ENCODE measurements at regions not wholly inside any gene's neighbourhood (a gene's known extent, or its start where the extent isn't known, plus 50 kb on each side); places are given as distances from the start of the nearest gene placed in this dataset.

DNA sequence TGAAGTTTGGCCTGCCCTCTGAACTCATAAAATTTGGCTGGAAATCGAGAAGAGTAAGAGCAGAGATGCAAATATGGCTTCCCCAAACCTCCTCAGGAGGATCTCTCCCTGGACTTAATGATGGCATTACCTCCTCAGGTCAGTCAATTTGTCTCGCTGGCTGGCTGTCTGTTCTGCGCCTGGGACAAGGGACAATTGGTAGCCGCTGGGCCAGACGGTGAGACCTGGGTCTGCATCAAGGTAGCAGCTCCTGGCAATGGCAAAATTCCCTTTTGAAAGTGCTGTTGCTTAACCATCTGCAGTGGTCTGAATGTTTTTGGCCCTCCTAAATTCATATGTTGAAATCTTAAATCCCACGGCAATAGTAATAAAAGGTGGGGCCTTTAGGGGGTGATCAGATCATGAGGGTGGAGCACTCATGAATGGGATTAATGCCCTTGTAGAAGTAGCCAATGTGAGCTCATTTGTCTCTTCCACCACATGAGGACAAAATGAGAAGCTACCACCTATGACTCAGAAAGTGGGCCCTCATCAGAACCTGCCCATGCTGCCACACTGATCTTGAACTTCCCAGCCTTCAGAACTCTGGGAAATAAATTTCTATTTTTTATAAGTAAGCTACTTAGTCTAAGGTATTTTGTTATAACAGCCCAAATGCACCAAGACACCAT, 439.3 kb upstream of the KLF4 start:
- Mint-ChIP-seq H3K36me3 (ENCODE audit: low read depth) (no peaks in the 10 kb centered on the region), H3K27ac (no peak overlapping the region), H3K9me3 (peaks cover 4% of the 10 kb centered on the region), H3K4me1 (no peaks in the 10 kb centered on the region), H3K4me3 (no peak overlapping the region), H3K27me3 (ENCODE audit: low read depth, poor library complexity) (peaks cover 11% of the 10 kb centered on the region)
- no peak for DNase-seq
- TF ChIP-seq, protein P1, sequence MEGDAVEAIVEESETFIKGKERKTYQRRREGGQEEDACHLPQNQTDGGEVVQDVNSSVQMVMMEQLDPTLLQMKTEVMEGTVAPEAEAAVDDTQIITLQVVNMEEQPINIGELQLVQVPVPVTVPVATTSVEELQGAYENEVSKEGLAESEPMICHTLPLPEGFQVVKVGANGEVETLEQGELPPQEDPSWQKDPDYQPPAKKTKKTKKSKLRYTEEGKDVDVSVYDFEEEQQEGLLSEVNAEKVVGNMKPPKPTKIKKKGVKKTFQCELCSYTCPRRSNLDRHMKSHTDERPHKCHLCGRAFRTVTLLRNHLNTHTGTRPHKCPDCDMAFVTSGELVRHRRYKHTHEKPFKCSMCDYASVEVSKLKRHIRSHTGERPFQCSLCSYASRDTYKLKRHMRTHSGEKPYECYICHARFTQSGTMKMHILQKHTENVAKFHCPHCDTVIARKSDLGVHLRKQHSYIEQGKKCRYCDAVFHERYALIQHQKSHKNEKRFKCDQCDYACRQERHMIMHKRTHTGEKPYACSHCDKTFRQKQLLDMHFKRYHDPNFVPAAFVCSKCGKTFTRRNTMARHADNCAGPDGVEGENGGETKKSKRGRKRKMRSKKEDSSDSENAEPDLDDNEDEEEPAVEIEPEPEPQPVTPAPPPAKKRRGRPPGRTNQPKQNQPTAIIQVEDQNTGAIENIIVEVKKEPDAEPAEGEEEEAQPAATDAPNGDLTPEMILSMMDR (IDR thresholded peaks at IDR 0.05), result no peak

DNA sequence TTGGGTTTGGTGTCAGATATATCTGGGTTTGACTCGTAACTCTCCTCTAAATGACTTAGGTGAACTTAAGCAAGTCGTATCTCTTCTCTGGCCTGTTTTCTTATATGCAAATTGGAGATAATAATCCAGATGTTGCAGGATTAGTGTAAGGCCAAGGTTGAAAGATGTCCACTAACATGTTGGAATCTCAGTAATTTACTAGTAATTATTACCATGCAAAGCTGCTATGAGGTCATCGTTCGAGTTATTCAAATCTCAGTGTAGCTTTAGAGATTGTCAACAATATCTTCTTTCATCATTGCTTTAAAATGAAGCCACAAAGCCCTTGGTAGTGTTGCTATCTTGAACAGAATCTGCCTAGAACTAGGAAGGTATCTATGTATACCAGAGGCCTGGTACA, 437.7 kb upstream of the KLF4 start:
- TF ChIP-seq, protein P1 (IDR thresholded peaks at IDR 0.05), result no peak
- Mint-ChIP-seq H3K9me3 (peaks cover 4% of the 10 kb centered on the region), H3K4me1 (no peaks in the 10 kb centered on the region), H3K36me3 (ENCODE audit: low read depth) (no peaks in the 10 kb centered on the region), H3K27ac (no peak overlapping the region), H3K27me3 (ENCODE audit: low read depth, poor library complexity) (peaks cover 6% of the 10 kb centered on the region), H3K4me3 (no peak overlapping the region)
- DNase-seq, result no peak

DNA sequence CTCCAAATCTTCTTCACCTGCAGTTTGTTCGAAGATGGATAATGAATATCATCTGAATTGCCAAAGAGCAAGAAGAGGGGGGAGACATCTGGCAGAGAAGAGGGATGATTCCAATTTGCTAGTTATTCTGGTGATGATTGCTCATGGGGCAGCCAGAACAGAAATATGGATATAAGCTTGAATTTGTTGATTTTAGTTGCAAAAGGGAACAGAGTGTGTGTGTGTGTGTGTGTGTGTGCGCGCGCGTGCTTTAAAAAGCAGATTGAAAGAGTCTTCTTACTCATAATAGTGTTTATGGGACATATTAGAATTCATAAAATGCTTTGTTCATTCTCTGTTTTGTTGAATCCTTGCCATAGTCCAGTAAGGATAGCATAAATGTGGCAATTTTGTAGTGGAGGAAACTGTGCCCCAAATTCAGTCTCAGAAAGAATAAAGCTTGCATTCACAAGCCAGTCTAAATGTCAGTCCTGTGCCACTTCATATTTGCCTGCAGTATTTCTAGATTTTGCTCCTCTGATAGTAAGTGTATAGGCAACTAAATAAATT, 436.3 kb upstream of the KLF4 start:
- Mint-ChIP-seq H3K4me3 (no peak overlapping the region), H3K27ac (no peak overlapping the region), H3K36me3 (ENCODE audit: low read depth) (no peaks in the 10 kb centered on the region), H3K27me3 (ENCODE audit: low read depth, poor library complexity) (peaks cover 9% of the 10 kb centered on the region), H3K9me3 (peaks cover 4% of the 10 kb centered on the region), H3K4me1 (no peaks in the 10 kb centered on the region)
- no peak for DNase-seq
- TF ChIP-seq, protein P1 (IDR thresholded peaks at IDR 0.05), result no peak

DNA sequence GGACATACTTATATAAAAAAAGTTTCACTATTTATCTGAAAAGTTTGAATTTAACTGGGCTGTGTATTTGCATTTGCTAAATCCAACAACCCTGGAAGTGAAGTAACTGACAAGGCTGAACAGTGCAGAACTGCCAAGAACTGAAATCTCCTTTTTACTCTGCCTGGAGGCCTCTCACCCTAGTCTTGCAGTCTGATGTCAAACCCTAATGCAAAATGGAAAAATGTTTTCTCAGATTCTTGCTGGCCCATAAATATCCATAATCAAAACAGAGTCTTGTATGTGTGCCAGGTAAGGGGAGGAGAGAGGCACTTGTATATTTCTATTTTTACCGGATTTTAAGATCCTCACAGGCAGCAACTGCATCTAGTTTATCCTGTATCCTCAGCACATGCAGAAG, 432.7 kb upstream of the KLF4 start:
- H3K4me3 Mint-ChIP-seq, result no peak overlapping the region
- H3K9me3 Mint-ChIP-seq, result peaks cover 4% of the 10 kb centered on the region
- TF ChIP-seq, protein P1 (IDR thresholded peaks at IDR 0.05), result no peak
- DNase-seq, result no peak
- H3K36me3 Mint-ChIP-seq (ENCODE audit: low read depth), result no peaks in the 10 kb centered on the region
- H3K4me1 Mint-ChIP-seq, result no peaks in the 10 kb centered on the region
- H3K27ac Mint-ChIP-seq, result no peak overlapping the region
- peaks cover 9% of the 10 kb centered on the region for H3K27me3 Mint-ChIP-seq (ENCODE audit: low read depth, poor library complexity)

DNA sequence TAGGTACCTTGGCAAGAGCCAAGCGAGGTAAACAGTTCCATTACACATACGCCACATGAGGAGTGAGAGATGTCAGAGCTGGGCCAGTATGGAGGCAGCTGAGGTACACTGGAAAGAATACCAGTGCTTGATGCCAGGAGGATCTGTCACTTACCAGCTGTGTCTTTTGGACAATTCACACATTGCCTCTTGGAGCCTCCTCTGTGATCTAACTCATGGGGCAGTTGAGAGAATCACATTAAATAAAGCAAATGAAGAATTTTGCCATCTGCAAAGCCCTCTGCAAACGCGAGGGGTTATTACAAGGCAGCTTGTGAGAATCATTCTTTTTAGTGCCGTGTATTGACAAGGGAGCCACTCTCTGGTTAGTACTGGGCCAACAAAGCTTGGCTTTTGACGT, 429.7 kb upstream of the KLF4 start:
- TF ChIP-seq, protein P1 (IDR thresholded peaks at IDR 0.05), result no peak
- DNase-seq, result no peak
- H3K27ac Mint-ChIP-seq, result no peak overlapping the region
- H3K27me3 Mint-ChIP-seq (ENCODE audit: low read depth, poor library complexity), result peaks cover 6% of the 10 kb centered on the region
- H3K4me3 Mint-ChIP-seq, result no peak overlapping the region
- no peaks in the 10 kb centered on the region for H3K4me1 Mint-ChIP-seq
- peaks cover 9% of the 10 kb centered on the region for H3K9me3 Mint-ChIP-seq
- H3K36me3 Mint-ChIP-seq (ENCODE audit: low read depth), result no peaks in the 10 kb centered on the region

DNA sequence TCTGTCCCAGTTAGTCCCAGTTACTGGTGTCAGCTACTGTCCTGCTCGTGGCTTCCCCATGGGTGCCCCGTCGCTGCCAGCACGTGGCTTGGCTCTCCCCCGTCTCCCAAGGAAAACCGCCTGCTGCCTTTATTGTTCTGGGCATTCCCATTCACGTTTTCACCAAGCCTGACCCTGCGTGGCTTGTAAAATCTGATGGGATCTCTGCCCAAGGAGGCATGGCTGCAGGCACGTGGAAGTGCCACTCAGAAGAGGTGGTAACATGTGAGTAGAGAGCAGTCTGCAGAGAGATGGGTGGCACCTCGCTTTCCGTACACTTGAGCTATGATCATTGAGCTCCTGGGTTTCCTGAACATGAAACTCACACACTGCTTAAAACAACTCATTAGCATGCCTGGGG, 429.2 kb upstream of the KLF4 start:
- Mint-ChIP-seq H3K27ac (no peak overlapping the region), H3K27me3 (ENCODE audit: low read depth, poor library complexity) (peaks cover 3% of the 10 kb centered on the region), H3K36me3 (ENCODE audit: low read depth) (no peaks in the 10 kb centered on the region), H3K4me1 (no peaks in the 10 kb centered on the region), H3K4me3 (no peak overlapping the region), H3K9me3 (peaks cover 9% of the 10 kb centered on the region)
- TF ChIP-seq, protein P1 (IDR thresholded peaks at IDR 0.05), result no peak
- no peak for DNase-seq

All from nephron progenitor cell (in vitro differentiated cells).